ENCODE measurements at regions not wholly inside any gene's neighbourhood (a gene's known extent, or its start where the extent isn't known, plus 50 kb on each side); places are given as distances from the start of the nearest gene placed in this dataset.

DNA sequence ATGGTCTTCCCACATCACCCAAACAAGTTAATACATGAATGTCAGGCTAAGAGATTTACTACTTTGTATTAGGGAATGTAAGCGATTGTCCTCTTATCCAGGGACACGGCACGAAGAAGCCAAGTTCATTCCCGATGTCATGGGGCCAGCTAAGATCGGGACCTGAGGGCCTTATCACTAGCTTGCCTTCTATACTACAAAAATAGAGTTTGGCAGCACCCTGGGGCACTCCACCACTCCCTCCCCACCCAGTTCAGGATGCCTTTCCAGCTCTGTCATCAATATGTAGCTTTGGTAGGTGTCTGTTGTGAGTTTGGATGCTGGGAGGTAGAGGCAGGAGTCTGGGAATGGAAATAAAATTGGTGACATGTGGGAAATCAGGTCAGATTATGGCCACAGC is 197.5 kb downstream of the ATG4C start:
- DNase-seq = no peak

- DNase-seq = no peak
Measured at GRCh38 chr1:62988867-62989266, 204.9 kb downstream of the ATG4C start.

DNA sequence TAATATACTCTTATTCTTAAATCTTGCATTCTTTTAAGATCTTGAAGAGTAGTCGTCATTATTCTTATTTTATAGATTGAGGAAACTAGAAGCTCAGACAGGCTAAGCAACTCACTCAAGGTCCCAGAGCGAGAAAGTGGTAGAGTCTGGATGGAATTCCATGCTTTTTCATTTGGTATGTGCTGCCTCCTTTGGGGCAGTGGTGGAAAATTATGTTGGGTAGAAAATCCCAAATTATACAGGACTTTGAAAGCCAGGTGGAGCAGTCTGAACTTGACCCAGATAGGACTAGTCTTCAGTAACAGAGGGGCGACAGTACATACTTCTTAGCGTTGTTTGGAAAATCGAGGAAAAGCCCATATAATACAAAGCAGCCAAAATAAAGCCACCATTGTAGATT is 205.6 kb downstream of the ATG4C start:
- no peak for DNase-seq

GRCh38 chr1:62991152-62991551 is 207.2 kb downstream of the ATG4C start:
- DNase-seq = no peak

DNA sequence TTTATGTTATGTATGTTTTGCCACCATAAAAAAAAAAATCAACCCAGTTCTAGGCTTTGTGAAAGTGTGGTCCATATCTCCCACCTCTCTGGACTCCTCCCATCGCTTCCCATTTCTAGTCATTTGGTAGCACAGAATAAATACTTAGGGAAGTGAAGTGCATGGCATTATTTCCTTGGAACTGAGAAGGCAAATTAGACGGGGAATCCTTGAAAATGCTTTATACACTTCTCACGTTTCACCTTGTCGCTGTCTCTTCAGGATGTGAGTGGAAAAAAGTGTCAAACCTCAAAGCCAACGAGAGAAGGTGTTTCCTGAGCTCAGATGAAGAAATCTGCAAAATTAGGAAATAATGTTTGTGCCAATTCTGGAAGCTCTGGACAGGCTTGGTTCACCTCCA is 209.9 kb downstream of the ATG4C start:
- DNase-seq = no peak

DNA sequence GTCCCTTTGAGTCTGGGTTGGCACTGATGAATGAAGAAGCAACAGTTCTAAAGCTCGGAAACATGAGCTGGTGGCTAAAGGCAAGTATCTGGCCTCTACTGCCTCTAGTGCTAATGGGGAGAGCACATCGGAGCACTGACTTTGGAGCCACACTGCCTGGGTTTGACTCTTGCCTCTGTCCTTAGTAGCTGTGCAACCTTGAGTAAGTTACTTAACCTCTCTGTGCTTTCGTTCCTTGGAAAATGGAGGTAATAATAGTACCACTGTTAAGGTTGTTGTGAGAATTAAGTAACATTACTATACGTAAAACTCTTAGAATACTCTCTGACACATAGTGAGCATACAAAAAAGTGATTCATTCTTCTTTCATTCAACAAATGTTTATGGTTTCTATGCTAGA is 211.2 kb downstream of the ATG4C start:
- DNase-seq = no peak

DNA sequence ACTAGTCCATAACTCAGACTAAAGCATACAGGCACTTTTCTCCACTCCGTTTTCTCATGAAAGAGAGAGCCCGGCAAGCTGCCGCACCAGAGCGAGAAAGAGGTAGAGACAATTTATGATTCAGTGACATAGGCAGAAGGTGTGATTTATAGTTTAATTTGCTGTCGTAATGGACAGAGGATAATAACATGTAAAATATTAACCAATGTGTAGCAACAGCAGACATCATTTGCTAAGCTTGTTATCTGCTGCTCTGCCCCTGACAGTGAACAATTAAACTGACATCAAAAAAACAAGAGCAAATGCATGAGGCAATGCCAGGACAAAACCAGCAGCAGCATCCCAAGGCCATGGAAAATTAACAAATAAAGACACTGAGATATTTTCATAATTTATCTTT is 214.0 kb downstream of the ATG4C start:
- no peak for DNase-seq

DNA sequence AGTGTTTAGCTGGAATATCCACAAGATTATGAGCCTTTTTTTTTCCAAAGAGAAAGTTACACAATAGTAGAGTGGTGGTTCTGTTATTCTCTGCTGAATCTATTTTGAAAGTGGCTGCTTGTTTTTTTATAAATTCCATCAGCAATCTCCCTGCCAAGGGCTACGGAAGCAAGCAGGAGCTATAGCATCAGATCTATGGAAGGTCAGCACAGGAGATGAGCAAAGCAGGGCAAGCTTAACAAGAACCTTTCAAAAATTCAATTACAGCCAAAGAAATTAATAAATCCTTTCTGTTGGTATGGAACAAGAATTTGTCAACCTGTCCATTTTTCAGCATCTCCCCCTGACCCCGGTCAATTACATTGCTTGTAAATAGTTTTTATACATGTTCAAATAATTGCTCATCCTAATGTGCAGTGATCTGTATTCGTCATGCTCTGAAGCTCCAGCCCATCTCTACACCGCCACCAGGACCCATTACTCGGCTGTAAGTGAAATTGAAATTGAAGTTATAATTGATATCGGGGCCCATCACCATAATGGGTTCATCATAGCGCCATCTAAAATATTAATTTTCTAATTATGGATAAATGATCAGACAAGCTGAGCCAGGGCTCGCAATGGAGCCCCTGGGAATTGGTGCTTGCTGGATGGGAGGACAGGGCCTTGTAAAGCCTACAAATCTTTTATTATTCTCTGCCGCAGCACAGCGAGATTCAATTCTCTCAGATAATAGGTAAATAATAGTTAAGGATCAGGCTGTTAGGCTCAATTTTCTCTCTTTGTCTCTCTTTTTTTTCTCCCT is 215.1 kb downstream of the ATG4C start:
- no peak for DNase-seq

GRCh38 chr1:63000508-63000907 is 216.6 kb downstream of the ATG4C start:
- no peak for DNase-seq

DNA sequence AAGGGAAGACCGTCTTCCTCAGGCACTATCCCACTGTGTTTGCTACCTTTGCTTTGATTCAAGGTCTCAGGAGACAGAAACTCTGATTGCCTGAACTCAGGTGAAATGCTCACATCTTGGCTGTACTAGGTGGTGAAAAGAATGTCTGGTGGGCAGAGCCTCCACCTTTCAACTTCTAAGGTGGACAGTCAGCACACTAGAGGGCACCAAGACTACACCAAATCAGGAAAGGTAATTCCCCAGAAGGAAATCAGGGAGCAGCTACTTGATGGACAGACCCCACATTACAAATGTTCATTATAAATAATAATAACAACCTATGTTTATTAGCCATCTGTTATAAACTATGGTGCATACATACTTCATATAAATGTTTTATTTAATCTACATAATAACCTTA is 220.9 kb downstream of the ATG4C start:
- peak in 8 of 51 donors; percentile 2 to 13 (median 4) for DNase-seq

- no peak for DNase-seq
Measured at GRCh38 chr1:63005812-63006211, 221.9 kb downstream of the ATG4C start.

- DNase-seq = no peak
Measured at GRCh38 chr1:63009421-63009820, 225.5 kb downstream of the ATG4C start.

DNA sequence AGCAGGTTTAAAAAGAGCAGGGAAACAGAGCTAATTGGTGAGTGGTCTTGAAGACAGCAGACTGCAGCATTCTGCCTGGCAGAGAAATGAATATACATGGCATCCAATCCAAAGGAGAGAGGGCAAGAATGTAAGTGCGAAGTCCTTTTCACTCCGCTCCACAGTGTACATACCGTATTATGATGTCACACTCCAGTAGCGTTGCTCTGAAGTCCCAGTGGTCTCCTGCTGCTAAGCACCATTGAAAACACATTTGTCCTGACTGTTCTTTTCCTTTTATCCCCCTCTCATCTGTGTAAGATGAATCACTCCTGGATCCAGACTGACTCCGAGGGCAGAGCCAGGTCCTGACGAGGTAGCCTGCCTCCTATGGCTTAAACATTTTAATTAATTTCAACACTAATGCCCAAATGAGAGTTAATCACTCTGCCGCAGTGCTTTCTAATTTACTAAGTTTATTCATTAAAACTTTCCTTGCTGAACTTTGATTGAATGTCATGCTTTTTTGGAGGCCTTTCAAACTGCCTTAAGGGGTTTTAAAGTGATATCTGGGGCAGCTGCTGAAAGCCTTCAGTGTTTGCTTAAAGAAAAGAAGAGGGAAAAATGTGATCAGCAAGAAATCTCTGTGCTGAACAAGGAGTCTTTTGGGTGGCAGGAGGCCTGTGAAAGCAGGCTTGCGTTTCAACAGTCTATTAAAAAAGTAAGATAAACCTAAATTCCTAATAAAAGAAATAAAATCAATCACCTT is 227.2 kb downstream of the ATG4C start:
- peak in 2 of 51 donors; percentile 1 to 19 for DNase-seq

DNA sequence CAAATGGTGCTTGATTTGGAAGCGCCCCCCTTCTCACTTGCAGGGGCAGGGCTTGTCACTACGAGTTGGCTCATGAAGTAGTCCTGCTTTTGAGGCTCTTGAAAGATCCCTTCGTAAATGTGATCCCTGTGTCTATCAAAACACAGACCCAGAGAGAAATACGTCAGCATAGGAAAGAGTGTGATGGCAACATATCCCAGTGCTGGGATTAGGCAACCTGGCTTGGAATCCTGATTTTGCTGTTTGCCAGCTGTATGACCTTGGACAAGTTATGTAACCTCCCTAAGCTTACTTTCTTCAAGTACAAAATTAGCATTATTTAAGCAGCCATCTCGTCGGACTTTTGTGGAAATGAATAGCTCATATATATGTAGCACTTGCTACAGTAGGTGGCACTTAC is 228.4 kb downstream of the ATG4C start:
- no peak for DNase-seq

- no peak for DNase-seq
Measured at GRCh38 chr1:63014267-63014666, 230.3 kb downstream of the ATG4C start.

DNA sequence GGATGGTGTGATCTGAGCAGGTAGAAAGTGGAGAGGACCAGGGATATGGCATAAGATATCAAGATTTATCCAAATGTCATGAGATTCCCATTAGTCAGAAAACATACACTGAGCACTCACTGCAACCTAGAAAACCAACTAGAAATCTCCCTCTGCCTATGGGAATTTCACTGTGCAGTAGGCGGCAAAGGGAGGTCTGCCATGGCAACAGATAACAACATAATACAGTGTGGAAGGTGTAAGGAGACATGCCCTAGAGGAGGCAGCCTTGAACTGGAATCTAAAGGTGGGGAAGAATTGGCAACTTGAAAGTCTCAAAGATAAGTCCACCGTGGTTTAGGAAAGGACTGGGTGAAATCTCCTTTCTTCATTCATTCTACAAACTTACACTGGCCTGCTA is 238.4 kb downstream of the ATG4C start:
- no peak for DNase-seq

DNA sequence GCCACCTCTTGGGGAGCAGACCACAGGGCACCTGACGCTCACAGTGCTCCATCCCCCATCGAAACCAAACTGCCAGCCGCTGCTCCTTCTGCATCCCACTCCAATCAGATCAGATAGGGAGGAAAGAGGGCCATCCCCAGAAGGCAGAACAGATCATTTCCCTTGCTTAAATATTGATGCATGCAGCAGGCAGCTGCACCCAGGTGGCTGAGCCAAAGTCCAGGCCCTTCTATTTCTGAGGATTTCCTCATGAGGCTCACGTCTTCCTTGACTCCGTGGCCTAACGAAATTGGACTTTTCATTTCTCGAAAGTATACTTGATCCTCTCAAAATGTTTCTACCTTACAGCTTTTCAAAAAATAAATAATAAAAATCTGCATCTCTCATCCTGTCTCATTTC is 239.2 kb downstream of the ATG4C start:
- DNase-seq = no peak

GRCh38 chr1:63023637-63024036 is 239.7 kb downstream of the ATG4C start:
- no peak for DNase-seq

- DNase-seq = no peak
Measured at GRCh38 chr1:63024132-63024531, 240.2 kb downstream of the ATG4C start.

GRCh38 chr1:63027176-63027575 is 243.2 kb downstream of the ATG4C start:
- DNase-seq = no peak

DNA sequence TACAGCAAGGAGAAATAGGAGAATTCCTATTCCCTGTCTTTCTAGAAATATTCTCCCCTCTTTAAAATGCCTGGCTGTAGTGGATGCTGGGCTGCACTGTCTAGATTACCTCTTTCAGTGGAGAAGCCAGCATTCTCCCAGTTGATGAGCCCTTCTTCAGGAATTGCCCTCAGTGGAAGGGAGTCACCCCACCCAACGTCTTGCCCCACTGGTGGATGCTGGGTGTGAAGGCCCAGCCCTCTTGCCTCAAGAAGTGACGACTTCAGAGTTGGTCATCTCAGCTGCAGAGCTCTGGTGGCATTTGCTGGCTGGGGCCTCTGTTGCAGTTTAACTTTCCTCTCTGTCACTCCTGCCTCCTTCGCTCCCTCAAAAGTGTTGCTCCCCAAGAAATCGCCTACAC is 248.2 kb downstream of the ATG4C start:
- DNase-seq = no peak

DNA sequence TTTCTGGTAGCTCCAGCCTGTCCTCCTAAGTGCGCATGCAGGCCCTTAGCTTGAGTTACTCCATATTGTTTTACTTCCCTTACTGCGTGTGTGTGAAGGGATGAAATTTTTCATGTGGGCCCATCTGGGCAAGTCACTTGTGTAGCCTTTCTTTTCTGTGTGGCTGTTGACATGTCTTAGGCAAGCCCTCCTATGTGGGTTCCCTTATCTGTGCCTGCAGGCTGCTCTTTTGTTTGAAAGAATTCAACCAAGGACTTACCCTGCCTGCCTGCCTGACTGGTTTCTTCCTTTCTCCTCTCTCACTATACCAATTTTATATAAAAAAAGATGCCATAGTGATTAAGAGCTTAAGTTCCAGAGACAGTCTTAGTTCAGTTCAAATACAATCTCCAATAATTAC is 249.3 kb downstream of the ATG4C start:
- no peak for DNase-seq

DNA sequence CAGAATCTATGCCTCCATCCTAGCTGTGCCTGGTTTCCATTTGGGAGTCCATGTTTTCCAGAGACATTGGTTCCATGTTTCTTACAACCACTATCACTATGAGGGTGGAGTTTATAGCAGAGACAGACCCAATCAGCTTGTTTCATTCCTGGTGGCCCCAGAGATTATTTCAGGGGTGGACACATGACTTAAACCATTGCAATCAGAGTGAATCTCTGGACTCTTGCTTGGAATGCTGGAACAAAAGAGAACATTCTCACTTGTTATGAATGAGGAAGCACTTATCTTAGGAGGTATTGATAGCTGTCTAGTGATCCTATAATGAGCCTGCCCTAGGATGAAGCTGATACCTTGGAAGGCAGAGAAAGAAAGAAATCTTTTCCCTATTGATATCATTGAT is 250.3 kb downstream of the ATG4C start:
- DNase-seq = no peak
